Suppressor macrophage treated with lipopolysaccharide for 4 hours (primary cell): ENCODE measurements at regions not wholly inside any gene's neighbourhood (a gene's known extent, or its start where the extent isn't known, plus 50 kb on each side); places are given as distances from the start of the nearest gene placed in this dataset.

Source experiments
- DNase-seq: peaks from one replicate; pipeline ENCODE4 v3.0.0-alpha.2; 2020

- DNase-seq, result no peak
Measured at GRCh38 chr6:170212956-170213636, 77.8 kb downstream of the DLL1 start.

DNA sequence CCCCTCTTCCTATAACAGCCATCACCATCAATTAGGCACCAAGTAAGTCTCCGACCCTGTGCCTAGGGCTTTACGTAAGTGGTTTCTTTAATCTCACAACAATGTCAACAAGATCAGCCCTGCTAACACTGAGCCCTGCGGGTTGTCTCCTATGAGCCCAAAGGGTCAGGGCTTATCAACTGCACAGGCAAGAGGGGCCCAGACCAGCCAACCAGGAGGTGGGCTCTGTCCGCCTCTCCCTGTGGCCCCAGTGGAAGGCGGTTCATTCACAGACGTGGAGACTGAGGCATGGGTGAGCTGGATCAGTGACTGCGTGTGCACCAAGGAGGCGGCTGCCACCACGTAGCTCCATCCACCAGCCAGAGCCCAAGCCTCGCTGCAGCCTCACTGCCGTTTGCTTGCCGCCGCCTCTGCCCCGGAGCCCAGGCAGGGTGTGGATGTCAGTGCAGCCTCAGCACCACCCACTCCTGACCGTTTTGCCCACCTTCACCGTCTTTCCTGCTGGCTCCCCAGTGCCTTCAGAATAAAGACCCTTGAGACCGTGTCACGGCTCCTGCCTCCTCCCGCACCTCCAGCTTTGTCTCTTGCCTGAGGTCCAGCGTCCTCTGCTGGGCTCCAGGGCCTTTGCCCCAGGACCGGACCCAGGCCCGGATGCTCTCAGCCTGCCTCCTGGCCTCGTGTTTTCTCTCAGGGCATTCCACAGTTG lies 78.7 kb downstream of the DLL1 start:
- no peak for DNase-seq

GRCh38 chr6:170211404-170212025 lies 79.4 kb downstream of the DLL1 start:
- no peak for DNase-seq

DNA sequence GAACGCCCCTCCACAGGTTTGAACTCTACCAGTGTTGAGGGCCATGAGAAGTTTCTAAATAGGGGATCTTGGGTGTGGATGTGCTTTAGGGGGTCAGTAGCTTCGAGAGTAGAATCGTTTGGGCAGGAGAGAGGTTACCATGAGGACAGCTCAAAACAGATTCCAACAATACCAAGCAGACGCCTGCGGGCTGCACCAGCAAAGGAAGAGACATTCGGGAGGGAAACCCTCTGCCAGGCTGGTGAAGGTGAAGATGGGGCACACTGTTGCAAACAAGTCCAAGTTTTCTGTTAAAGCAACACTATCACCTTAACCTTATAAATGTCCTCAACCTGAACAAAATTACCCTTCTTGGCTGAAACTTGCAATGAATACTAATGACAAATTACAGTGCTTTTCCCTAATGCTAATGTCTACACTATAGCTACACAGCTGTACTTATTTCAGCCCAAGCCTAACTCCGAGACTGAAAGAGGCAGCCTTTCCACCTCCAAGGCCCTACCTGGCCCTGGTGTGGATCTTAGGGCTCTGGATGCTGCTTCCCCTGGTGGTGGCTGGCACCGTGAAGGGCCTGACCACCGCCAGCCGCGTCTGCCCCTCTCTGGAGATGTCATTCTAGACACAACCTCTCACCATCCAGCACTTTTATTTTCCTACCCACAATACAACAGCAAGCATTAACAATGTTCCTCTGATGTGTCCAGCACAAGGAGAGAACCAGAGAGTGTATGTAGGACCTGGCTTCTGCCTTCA lies 80.1 kb downstream of the DLL1 start:
- DNase-seq, result no peak

- no peak for DNase-seq
Measured at GRCh38 chr6:170210026-170210390, 80.9 kb downstream of the DLL1 start.

- DNase-seq, result no peak
Measured at GRCh38 chr6:170209354-170210025, 81.4 kb downstream of the DLL1 start.

DNA sequence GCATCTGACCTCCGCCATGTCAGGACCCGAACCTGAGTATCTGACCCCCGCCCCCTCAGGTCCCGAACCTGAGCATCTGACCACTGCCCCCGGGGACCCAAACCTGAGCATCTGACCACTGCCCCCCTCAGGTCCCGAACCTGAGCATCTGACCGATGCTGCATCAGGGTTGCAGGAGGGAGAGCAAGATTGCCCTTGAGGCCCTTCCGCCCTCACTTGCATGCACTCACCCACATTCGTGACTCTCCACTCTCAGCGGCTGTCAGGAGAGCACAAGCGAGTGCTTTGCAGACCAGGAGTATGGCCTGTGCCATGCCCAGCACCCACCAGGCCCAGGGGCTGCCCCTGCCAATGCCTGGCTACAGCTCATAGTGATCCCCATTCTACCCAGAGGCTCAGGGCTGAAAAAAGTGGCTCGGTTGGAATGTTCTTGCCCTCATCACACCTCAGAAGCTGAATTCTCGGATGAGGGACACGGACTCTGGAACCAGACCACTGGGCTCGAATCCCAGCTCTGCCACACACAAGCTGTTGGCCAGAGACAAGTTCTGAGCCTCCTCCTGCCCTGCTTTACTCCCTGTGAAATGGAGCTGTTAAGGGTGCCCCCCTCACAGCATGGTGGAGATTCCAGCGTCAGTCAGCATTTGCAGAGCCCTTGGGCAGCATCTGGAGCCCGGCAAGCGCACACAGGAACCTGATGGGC lies 82.1 kb downstream of the DLL1 start:
- no peak for DNase-seq

- DNase-seq, result no peak
Measured at GRCh38 chr6:170208182-170208601, 82.7 kb downstream of the DLL1 start.

DNA sequence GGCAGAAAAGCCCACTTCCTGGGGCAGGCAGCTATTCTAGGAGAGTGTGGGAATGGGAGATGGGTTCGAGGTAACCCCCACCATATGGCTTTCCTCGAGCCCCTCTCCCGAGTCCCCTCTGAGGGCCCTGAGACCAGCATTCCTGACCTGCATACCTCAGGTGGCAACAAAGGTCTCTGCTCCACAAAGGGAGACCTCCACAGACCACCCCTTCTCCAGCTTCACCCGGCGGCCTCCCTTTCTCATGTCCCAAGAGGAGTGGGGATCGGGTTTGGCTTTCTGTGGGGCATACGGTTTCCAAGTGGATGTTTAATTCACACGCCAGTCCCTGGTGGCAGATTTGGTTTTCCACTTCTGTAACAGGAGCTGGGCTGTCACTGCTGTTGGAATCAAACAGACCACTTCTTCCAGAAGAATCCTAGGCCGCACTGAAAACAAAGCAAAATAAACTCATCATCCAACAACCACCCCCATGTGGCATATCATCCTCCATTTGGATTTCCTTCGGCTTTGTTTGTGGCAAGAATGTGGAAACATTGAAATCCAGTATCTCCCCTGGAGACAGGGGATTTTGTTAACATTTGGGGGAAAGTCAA lies 83.2 kb downstream of the DLL1 start:
- DNase-seq, result no peak

GRCh38 chr6:170206851-170207431 lies 83.9 kb downstream of the DLL1 start:
- no peak for DNase-seq

GRCh38 chr6:170206317-170206621 lies 84.6 kb downstream of the DLL1 start:
- no peak for DNase-seq

DNA sequence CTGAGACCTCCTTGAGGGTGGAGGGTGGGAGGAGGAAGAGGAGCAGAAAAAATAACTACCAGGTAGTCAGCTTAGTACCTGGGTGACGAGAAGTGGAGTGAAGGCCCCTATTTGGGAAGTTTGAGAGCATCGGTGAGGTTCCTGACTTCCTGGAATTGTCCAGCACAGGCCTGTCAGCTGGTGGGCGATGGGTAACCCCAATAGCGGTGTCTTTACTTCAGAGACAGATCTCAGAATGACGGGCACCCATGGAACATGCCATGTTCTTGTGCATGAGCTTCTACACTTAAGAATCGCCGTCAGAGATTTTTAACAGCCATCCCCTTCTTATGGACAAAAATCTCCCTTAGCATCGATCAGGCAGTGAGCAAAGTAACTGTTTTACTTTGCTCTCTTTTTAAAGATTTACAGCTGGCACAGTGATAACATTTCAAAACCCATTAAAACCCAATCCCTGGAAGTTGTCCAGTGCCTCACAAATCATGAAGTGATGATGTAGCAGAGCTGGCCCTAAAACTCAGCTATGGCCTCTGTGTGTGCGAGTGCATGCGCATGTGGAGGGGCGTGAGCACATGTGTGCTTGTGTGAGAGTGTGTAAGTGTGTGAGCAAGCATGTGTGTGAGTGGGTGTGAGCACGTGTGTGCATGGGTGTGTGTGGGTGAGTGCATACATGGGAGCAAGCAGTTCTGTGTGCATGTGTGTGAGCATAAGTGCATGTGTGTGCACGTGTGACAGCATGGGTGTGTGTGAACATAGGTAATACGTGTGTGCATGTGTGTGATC lies 85.2 kb downstream of the DLL1 start:
- DNase-seq, result no peak

GRCh38 chr6:170205126-170205525 lies 85.8 kb downstream of the DLL1 start:
- no peak for DNase-seq

DNA sequence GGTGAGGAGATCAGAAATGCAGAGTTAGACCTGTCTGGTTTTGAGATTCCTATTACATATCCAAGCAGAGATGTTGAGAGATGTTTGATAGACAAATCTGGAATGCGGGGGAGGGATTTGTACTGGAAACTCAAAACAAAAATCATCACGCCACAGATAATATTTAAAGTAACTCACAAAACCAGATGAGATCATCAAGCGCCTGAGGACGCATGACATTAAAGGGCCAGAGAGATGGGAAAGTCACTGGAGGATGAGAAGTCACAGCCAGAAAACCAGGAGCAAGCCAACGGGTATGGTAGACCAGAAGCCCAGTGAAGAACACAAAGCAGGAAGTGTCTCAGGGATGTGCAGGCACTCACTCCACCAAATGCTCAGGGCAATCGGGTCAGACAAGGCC lies 87.7 kb downstream of the DLL1 start:
- no peak for DNase-seq

DNA sequence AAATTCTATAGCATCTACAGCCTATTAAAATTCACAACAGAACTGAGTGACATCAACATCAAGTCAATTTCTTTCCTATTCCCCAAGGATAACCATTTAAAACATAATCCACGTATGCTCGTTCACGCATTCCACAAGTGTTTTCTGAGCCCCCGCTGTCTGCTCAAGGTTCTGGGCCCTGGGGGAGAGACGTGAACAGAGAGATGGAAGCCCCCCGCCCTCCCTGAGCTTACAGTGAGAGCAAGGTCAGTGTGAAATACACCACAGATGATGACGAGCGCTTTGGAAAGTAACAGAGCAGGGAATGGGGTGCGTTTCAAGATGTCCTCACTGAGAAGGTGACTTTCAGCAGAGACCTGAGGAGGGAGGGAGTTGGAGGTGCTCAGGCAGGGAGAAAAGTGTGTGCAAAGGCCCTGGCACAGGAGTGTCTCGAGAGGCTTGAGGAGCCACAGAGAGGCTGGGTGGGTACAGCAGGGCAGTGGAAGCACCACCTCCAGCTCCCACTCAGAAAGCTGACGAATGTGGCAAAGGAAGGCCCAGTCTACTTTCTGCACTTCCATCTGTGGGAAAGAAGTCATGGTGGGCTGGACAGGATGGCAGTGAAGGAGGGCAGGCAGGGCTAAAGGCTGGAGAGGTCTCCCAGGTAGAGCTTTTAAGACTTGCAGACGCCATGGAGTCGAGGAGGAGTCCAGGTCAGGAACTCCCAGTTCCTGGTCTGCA lies 88.3 kb downstream of the DLL1 start:
- no peak for DNase-seq

DNA sequence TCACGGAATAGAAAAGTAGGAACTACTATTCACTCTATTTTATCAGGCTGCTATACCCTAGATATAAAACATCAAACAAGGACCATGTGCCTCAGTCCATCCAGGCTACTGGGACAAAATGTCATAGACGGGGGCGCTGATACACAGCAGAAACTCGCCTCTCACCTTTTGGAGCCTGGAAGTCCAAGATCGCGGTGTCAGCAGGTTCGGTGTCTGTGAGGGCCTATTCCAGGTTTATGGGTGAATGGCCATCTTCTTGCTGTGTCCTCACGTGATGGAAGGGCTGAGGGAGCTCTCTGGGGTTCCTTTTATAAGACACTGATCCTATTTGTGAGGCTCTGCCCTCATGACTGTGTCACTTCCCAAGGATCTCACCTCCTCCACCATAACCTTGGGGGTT lies 89.5 kb downstream of the DLL1 start:
- DNase-seq, result no peak

DNA sequence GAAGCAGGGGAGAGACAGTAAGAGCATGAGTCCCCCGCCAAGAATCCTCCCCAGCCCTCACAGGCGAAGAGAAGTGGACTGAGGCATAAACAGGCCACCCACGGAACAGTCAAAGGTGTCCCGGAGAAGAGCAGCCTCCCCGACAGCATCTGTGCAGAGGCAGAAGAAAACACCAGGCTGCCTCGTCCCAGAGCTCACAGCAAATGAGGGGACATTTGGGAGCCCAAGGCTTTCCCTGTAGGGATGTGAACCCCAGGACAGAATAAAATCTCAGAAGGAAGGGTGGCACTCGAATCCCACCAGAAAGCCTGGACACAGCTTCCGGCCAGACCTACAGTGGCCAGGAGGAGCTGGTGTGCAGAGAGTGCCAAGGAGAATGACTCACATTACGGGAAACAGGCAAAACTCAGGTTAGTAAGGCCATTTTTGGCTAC lies 90.4 kb downstream of the DLL1 start:
- DNase-seq, result no peak

GRCh38 chr6:170199716-170200115 lies 91.2 kb downstream of the DLL1 start:
- DNase-seq, result no peak

DNA sequence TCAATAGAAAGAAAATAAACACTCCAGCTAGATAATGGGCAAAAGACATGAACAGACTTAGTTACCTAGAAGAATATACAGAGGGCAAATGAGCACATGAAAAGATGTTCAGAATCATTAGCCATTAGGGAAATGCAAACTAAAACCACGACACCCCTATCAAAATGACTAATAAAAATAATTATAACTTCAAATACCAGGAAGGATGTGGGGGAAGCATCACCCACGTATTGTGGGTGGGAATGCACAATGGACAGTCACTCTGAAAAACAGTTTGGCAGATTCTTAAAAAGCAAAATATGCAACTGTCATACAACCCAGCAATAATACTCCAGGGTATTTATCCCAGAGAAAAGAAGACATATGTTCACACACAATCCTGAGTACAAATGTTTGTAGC lies 92.6 kb downstream of the DLL1 start:
- no peak for DNase-seq

- no peak for DNase-seq
Measured at GRCh38 chr6:170193326-170193821, 97.5 kb downstream of the DLL1 start.
